HuH-7.5 (cell line): ENCODE measurements at regions not wholly inside any gene's neighbourhood (a gene's known extent, or its start where the extent isn't known, plus 50 kb on each side); places are given as distances from the start of the nearest gene placed in this dataset.

ENCODE experiments used
- DNase-seq: peaks from one replicate; pipeline ENCODE4 v3.0.0; 2011; ENCODE audit warnings: low spot score

GRCh38 chr3:103894162-103894822 lies 1459.5 kb downstream of the ZPLD1 start:
- no peak for DNase-seq

- DNase-seq: no peak
These were observed 1464.5 kb downstream of the ZPLD1 start for GRCh38 chr3:103899328-103899727.

GRCh38 chr3:103904991-103905390 lies 1461.7 kb upstream of the ALCAM start:
- no peak for DNase-seq

GRCh38 chr3:103906304-103906703 lies 1460.4 kb upstream of the ALCAM start:
- no peak for DNase-seq

- no peak for DNase-seq
These were observed 1459.9 kb upstream of the ALCAM start for GRCh38 chr3:103906808-103907207.

- no peak for DNase-seq
These were observed 1459.1 kb upstream of the ALCAM start for GRCh38 chr3:103907567-103907966.

- no peak for DNase-seq
These were observed 1457.3 kb upstream of the ALCAM start for GRCh38 chr3:103909395-103909794.

GRCh38 chr3:103918336-103918735 lies 1448.4 kb upstream of the ALCAM start:
- no peak for DNase-seq

DNA sequence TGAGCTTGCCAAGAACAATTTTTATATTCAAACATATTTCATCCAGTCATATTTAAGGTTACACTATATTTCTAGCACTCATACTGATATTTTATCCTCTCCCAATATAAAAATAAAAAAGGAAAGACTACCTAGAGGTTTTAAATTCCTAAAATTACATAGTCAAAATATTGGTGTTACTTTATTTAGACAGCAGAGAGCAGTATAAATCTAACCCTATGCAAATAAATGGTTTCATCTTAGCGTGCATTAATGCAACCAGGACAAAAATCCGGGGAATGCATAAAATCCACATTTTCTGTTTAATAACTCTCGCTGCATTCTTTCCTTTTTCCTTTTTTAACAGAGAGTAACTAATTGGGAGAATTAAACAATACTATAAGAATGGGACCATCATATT lies 1447.4 kb upstream of the ALCAM start:
- DNase-seq: no peak

GRCh38 chr3:103923907-103924306 lies 1442.8 kb upstream of the ALCAM start:
- DNase-seq: no peak

DNA sequence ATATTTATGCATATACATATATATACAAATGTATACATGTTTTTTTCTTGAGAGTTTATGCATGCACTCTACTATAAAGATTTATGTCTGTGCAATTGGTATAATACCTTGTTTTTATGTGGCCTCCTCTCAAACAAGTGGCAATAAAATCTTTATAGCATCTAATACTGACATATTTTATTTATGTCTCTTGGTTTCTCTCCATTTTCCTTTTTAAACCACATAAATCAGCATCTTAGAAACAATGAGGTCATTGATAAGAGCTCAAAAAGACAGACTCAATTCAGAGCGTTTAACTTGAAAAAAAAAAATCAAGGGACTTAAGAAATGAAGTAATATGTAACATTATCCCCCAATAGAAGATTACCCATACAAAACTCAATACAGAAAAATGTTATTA lies 1442.2 kb upstream of the ALCAM start:
- DNase-seq: no peak

GRCh38 chr3:103926936-103927335 lies 1439.8 kb upstream of the ALCAM start:
- DNase-seq: no peak

DNA sequence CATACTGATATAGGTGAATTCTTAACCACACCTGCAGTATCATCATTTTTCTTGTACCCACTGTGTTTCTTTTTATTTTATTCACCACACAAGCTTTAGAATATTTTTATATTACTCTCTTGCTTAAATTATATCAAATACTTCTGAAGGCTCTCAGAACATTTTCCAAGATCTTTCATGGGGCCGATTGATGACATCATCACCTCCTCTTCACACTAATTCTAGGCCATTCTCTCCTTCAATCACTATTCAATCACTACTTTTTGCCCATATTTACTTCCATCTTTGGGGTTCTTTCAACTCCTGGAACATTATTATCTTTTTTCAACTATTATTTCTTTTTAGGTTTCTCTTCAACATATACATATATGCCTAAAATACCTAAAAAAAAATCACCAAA lies 1438.8 kb upstream of the ALCAM start:
- DNase-seq: no peak

DNA sequence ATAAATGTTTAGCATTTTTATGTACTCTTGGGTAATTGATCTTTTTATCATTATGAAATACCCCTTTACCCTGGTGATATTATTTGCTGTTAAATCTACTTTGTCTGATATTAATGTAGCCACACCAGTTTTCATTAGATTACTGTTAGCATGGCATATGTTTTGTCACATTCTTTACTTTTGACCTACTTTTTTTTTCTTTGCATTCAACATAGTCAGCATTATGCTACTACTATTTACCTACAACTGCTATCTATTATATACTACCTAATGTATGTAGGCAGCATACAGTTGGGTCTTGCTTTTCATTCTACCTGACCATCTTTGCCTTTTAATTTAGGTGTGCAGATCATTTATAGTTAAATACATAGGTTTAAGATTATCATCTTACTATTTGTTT lies 1429.6 kb upstream of the ALCAM start:
- DNase-seq: no peak

DNA sequence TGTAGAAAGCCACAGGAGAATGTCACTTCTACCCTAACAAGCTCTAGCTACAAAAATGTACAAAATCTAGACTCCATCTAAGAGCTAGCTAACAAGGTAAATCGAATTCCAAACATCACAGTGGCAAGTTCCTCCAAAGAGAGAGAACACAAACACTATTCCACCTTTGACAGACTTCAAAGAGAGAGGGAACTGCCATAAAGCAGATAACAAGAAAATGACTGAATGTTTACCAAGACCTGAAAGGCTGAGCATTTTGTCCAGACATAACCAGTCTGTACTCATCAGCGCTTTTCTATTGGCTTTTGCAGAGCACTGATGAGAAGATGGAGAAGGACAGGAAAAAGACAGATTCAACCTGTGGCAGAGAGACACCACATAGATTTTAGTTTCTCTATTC lies 1419.6 kb upstream of the ALCAM start:
- no peak for DNase-seq

DNA sequence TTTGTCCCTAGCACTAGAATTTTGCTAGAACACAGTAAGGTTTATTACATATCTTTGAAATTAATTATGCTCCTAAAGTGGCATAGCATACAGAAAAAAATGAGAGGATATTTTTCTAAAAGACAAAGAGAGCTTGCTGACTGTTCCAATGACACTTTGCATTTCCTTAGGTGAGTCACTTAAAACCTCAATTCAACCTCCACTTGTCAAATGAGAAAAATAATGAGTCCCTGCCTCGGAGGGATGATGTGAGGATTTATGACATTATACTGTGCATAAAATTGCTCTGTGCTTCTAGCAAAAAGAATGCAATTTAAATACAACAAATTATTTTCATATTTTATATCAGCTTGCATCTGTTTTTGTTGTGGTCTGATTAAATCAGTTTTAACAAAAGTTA lies 1417.0 kb upstream of the ALCAM start:
- DNase-seq: no peak

GRCh38 chr3:103950676-103951075 lies 1416.0 kb upstream of the ALCAM start:
- no peak for DNase-seq

- DNase-seq: no peak
These were observed 1412.9 kb upstream of the ALCAM start for GRCh38 chr3:103953796-103954195.

DNA sequence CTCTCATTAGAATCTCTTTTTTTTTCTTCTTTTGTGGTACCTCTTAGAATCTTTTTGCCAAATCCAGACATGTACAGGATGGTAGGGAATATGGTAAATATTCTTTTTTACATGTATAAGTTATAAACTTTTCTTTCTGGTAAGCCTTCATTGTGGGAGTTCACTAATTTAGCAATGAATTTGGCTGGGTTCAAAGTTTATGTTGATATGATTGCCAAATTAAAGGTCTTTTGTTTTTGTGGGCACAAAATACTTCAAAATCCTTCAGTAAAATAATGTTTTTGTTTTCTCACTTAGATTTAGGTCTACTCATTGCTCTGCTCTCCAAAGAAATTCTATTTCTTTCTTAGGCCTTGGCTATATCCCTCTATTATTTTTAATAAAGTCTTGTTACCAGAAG lies 1405.9 kb upstream of the ALCAM start:
- no peak for DNase-seq

GRCh38 chr3:103963599-103963998 lies 1403.1 kb upstream of the ALCAM start:
- DNase-seq: no peak

- DNase-seq: no peak
These were observed 1400.9 kb upstream of the ALCAM start for GRCh38 chr3:103965764-103966163.

DNA sequence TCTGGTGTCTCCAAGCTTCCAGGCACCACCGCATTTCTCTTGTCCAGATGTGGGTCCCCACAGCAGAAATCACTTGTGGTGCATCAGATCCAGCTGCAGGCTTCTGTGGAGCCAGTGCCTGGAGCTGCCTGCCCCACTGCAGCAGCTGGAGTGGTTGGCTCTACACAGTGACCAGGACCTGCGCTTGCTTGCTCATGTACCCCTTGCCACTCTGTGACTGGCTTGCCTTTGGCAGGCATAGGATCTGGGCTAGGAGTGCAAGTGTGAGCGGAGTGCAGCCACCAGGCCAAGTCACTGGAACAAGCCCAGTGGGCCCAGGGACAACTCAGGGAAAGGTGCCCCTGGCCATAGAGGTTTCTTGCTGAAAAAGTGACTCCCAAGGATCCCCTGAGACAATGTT lies 1400.0 kb upstream of the ALCAM start:
- DNase-seq: no peak

DNA sequence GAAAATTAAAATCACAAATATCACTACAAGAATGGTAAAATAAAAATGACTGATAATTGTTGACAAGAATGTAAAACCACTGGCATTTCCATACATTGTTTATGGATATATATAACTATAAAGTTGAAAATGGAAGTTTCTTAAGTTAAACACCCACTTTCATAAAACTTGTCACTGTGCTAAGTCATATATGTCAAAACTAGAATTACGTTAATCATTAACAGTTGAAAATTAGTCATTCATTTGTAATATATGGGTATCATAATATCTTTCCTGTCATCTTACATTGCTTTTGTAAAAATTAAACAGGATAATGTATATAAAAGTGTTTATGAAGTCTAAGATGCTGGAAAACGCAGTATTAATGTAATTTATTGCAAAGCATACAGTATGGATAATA lies 1398.6 kb upstream of the ALCAM start:
- no peak for DNase-seq

DNA sequence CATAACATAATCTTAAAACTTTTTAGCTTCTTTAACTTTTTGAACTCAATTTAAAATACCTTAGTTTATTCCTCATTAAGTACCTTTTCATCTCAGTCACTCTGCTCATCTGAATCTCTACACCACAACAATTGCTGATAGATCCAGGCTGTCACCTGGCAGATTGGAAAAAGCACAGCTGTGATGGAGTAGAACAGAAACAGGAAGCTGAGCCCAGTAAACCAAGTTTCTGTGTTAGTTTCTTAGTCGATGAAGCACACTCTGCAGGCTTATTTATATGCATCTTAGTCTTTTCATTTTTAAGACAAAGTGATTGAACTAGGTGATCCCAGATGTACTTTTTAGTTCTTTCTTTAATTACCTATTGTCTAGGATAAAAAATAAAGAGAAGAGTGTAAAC lies 1398.0 kb upstream of the ALCAM start:
- no peak for DNase-seq

GRCh38 chr3:103976931-103977339 lies 1389.8 kb upstream of the ALCAM start:
- peak; percentile 28 for DNase-seq
